Vagina (tissue), 2 donors: ENCODE measurements at regions not wholly inside any gene's neighbourhood (a gene's known extent, or its start where the extent isn't known, plus 50 kb on each side); places are given as distances from the start of the nearest gene placed in this dataset.

Experiments used
- DNase-seq, 2 donors: peaks; one replicate each; pipeline ENCODE4 v3.0.0-alpha.2; 2017; ENCODE audit errors: extremely low spot score in 2 of 2
- H3K27ac ChIP-seq: fragments of 200-600 bp; sonication (generic); one replicate; pipeline ENCODE4 v1.5.1; 2019
- H3K27me3 ChIP-seq: fragments of 200-600 bp; sonication (generic); one replicate; pipeline ENCODE4 v1.5.1; 2019
- H3K36me3 ChIP-seq, 2 donors: fragments of 200-600 bp; sonication (generic); one replicate each; pipeline ENCODE4 v1.5.1; 2017 to 2019
- H3K4me1 ChIP-seq: fragments of 200-600 bp; sonication (generic); one replicate; pipeline ENCODE4 v1.5.1; 2019
- H3K4me3 ChIP-seq, 2 donors: fragments of 200-600 bp; sonication (generic); 1 replicate in 1 of 2; 2 replicates in 1 of 2; pipeline ENCODE4 v1.5.1; 2016 to 2019
- H3K9me3 ChIP-seq: fragments of 200-600 bp; sonication (generic); one replicate; pipeline ENCODE4 v1.5.1; 2019
- CTCF ChIP-seq, 3 experiments: fragments of 450-650 bp in 2 of 3; fragments of 200-600 bp in 1 of 3; sonication (generic) in 1 of 3; IDR thresholded peaks; one replicate each; pipeline ENCODE4 v1.5.1; 2017 to 2019; ENCODE audit warnings: antibody characterized with exemption in 3 of 3, mild to moderate bottlenecking in 2 of 3, moderate library complexity in 2 of 3
- POLR2A ChIP-seq, 2 donors: fragments of 450-650 bp; IDR thresholded peaks; one replicate each; pipeline ENCODE4 v1.6.1; 2017; ENCODE audit warnings: antibody characterized with exemption in 2 of 2, mild to moderate bottlenecking in 2 of 2, moderate library complexity in 2 of 2
- POLR2AphosphoS5 ChIP-seq, 2 donors: sonication (generic); formaldehyde crosslinking; IDR thresholded peaks; one replicate each; pipeline ENCODE4 v1.9.0; 2017; ENCODE audit warnings: antibody characterized with exemption in 2 of 2, mild to moderate bottlenecking in 2 of 2, low read depth in 1 of 2; ENCODE audit not compliant: insufficient read depth in 1 of 2
- intact Hi-C: fragments of 100-400 bp; cut with DNase I; formaldehyde crosslinking; loops from one replicate; pipeline ENCODE4 v1.15.1; 2023

- Histone ChIP-seq H3K4me3 (no peak overlapping the region), H3K36me3 (no peaks in the 10 kb centered on the region), H3K27ac (no peak overlapping the region), H3K4me1 (no peaks in the 10 kb centered on the region), H3K9me3 (no peaks in the 10 kb centered on the region), H3K27me3 (no peaks in the 10 kb centered on the region)
- TF ChIP-seq CTCF (IDR thresholded peaks at IDR 0.05) (no peak), POLR2A (IDR thresholded peaks at IDR 0.05) (no peak), POLR2AphosphoS5 (IDR thresholded peaks at IDR 0.05; ENCODE audit: insufficient read depth in 1 of 2, low read depth in 1 of 2) (no peak)
- intact Hi-C loops = no loop called here
- no peak for DNase-seq
These were observed 141.0 kb downstream of the ATP6V1G3 start for GRCh38 chr1:198399452-198399851.

GRCh38 chr1:198397208-198397808 lies 143.2 kb downstream of the ATP6V1G3 start:
- TF ChIP-seq POLR2A (IDR thresholded peaks at IDR 0.05) (no peak), POLR2AphosphoS5 (IDR thresholded peaks at IDR 0.05; ENCODE audit: insufficient read depth in 1 of 2, low read depth in 1 of 2) (no peak), CTCF (IDR thresholded peaks at IDR 0.05) (no peak)
- intact Hi-C loops = no loop called here
- Histone ChIP-seq H3K36me3 (no peaks in the 10 kb centered on the region), H3K9me3 (no peaks in the 10 kb centered on the region), H3K4me1 (no peaks in the 10 kb centered on the region), H3K4me3 (no peak overlapping the region), H3K27ac (no peak overlapping the region), H3K27me3 (no peaks in the 10 kb centered on the region)
- no peak for DNase-seq

- no peak for DNase-seq
- no peaks in the 10 kb centered on the region for H3K27me3 ChIP-seq
- TF ChIP-seq POLR2AphosphoS5 (IDR thresholded peaks at IDR 0.05; ENCODE audit: insufficient read depth in 1 of 2, low read depth in 1 of 2) = no peak
- TF ChIP-seq CTCF (IDR thresholded peaks at IDR 0.05) = no peak
- TF ChIP-seq POLR2A (IDR thresholded peaks at IDR 0.05) = no peak
- H3K9me3 ChIP-seq = no peaks in the 10 kb centered on the region
- H3K36me3 ChIP-seq = no peaks in the 10 kb centered on the region
- no peak overlapping the region for H3K27ac ChIP-seq
- H3K4me1 ChIP-seq = no peaks in the 10 kb centered on the region
- intact Hi-C loops = no loop called here
- no peak overlapping the region for H3K4me3 ChIP-seq
These were observed 149.0 kb downstream of the ATP6V1G3 start for GRCh38 chr1:198391393-198392020.

GRCh38 chr1:198387587-198387986 lies 152.9 kb downstream of the ATP6V1G3 start:
- TF ChIP-seq POLR2AphosphoS5 (IDR thresholded peaks at IDR 0.05; ENCODE audit: insufficient read depth in 1 of 2, low read depth in 1 of 2) = no peak
- no peak for TF ChIP-seq CTCF (IDR thresholded peaks at IDR 0.05)
- TF ChIP-seq POLR2A (IDR thresholded peaks at IDR 0.05) = no peak
- H3K4me3 ChIP-seq = no peak overlapping the region
- H3K27me3 ChIP-seq = no peaks in the 10 kb centered on the region
- DNase-seq = no peak
- no peaks in the 10 kb centered on the region for H3K4me1 ChIP-seq
- intact Hi-C loops = no loop called here
- H3K9me3 ChIP-seq = no peaks in the 10 kb centered on the region
- no peaks in the 10 kb centered on the region for H3K36me3 ChIP-seq
- H3K27ac ChIP-seq = no peak overlapping the region

- no peaks in the 10 kb centered on the region for H3K4me1 ChIP-seq
- no peak overlapping the region for H3K27ac ChIP-seq
- no peaks in the 10 kb centered on the region for H3K36me3 ChIP-seq
- H3K4me3 ChIP-seq = no peak overlapping the region
- H3K9me3 ChIP-seq = no peaks in the 10 kb centered on the region
- intact Hi-C loops = no loop called here
- no peaks in the 10 kb centered on the region for H3K27me3 ChIP-seq
- TF ChIP-seq POLR2A (IDR thresholded peaks at IDR 0.05) (no peak), POLR2AphosphoS5 (IDR thresholded peaks at IDR 0.05; ENCODE audit: insufficient read depth in 1 of 2, low read depth in 1 of 2) (no peak)
- DNase-seq = no peak
These were observed 160.2 kb downstream of the ATP6V1G3 start for GRCh38 chr1:198380275-198380674.
